MM.1S (cell line): ENCODE measurements at regions not wholly inside any gene's neighbourhood (a gene's known extent, or its start where the extent isn't known, plus 50 kb on each side); places are given as distances from the start of the nearest gene placed in this dataset.
"Not testable (repeated sequence)": the region's sequence is repeated elsewhere in the genome, so short reads cannot be mapped to it uniquely, and the experiment has no call there.

ENCODE experiments used
- DNase-seq: peaks from one replicate; pipeline ENCODE4 v3.0.0-alpha.2; 2015
- H2AFZ ChIP-seq: fragments of 300-600 bp; sonication (generic); 2 replicates; pipeline ENCODE4 v1.6.0; 2016; ENCODE audit warnings: antibody characterized with exemption, low read length
- H3F3A ChIP-seq: fragments of 300-600 bp; sonication (generic); 2 replicates; pipeline ENCODE4 v1.6.1; 2016; ENCODE audit warnings: mild to moderate bottlenecking, antibody characterized with exemption, low read length, moderate library complexity, mixed read lengths; ENCODE audit not compliant: insufficient read depth
- H3K27ac ChIP-seq: fragments of 300-600 bp; sonication (generic); 2 replicates; pipeline ENCODE4 v1.5.1; 2016; ENCODE audit warnings: mild to moderate bottlenecking, low read length
- H3K27me3 ChIP-seq: fragments of 300-600 bp; sonication (generic); replicated peaks from 2 replicates; pipeline ENCODE4 v1.6.0; 2016; ENCODE audit warnings: low read length; ENCODE audit not compliant: insufficient read depth
- H3K36me3 ChIP-seq: fragments of 300-600 bp; sonication (generic); replicated peaks from 2 replicates; pipeline ENCODE4 v1.6.1; 2016; ENCODE audit warnings: mild to moderate bottlenecking, low read length, mixed read lengths; ENCODE audit not compliant: insufficient read depth
- H3K4me1 ChIP-seq: fragments of 300-600 bp; sonication (generic); 2 replicates; pipeline ENCODE4 v1.6.1; 2016; ENCODE audit warnings: low read length, mixed read lengths
- H3K4me2 ChIP-seq: fragments of 300-600 bp; sonication (generic); 2 replicates; pipeline ENCODE4 v1.6.0; 2016; ENCODE audit warnings: low read depth, low read length
- H3K4me3 ChIP-seq: fragments of 300-600 bp; sonication (generic); 2 replicates; pipeline ENCODE4 v1.5.1; 2016; ENCODE audit warnings: low read length, mixed read lengths
- H3K79me2 ChIP-seq: fragments of 300-600 bp; sonication (generic); 2 replicates; pipeline ENCODE4 v1.6.1; 2016; ENCODE audit warnings: mixed run types, low read length, mixed read lengths
- H3K9ac ChIP-seq: fragments of 300-600 bp; sonication (generic); 2 replicates; pipeline ENCODE4 v1.6.1; 2016; ENCODE audit warnings: low read length, mixed read lengths
- H3K9me2 ChIP-seq: fragments of 300-600 bp; sonication (generic); replicated peaks from 2 replicates; pipeline ENCODE4 v1.6.1; 2016; ENCODE audit warnings: mild to moderate bottlenecking, low read length, mixed read lengths; ENCODE audit not compliant: insufficient read depth
- H3K9me3 ChIP-seq: fragments of 300-600 bp; sonication (generic); replicated peaks from 2 replicates; pipeline ENCODE4 v1.6.1; 2016; ENCODE audit warnings: mild to moderate bottlenecking, low read length, mixed read lengths; ENCODE audit not compliant: insufficient read depth
- H4K20me1 ChIP-seq: fragments of 300-600 bp; sonication (generic); 2 replicates; pipeline ENCODE4 v1.6.1; 2016; ENCODE audit warnings: mild to moderate bottlenecking, low read length, moderate library complexity, mixed read lengths; ENCODE audit not compliant: insufficient read depth
- EZH2 ChIP-seq: fragments of 300-600 bp; sonication (generic); optimal IDR thresholded peaks from 2 replicates; pipeline ENCODE3; 2017; ENCODE audit warnings: low read depth, mild to moderate bottlenecking, antibody characterized with exemption, low read length, mixed read lengths
- EZH2phosphoT487 ChIP-seq: fragments of 300-600 bp; sonication (generic); IDR thresholded peaks from 2 replicates; pipeline ENCODE4 v1.6.1; 2018; ENCODE audit warnings: antibody characterized with exemption, low read length
- TF ChIP-seq, protein P1 (sequence below): fragments of 300-600 bp; sonication (generic); IDR thresholded peaks from 2 replicates; pipeline ENCODE4 v1.5.1; 2016; ENCODE audit warnings: antibody characterized with exemption, low read length, mixed read lengths

DNA sequence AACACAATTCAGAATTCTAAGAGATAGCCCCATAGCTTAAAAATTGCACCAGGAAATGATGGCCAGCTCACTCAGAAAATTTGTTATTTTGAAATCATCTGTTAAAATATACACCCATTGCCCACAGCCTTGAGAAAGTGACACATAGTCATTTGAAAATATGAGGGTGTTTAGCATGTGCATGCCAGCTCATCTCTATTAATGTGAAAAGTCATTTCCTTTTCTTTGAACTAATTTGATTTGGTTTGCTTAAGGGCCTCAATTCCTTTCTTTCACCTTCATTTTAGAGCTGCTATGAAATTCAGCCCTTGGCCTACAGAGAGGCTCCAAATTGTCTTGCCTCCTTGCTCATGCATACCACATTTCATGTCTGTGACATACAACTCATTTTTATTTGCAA lies 241.4 kb downstream of the PHLDA1 start:
- Histone ChIP-seq H3K9me3 (no peaks in the 10 kb centered on the region), H3K4me1 (peaks cover 17% of the 10 kb centered on the region), H3K9ac (no peak overlapping the region), H2AFZ (no peak overlapping the region), H4K20me1 (no peaks in the 10 kb centered on the region), H3K9me2 (no peaks in the 10 kb centered on the region), H3K79me2 (no peaks in the 10 kb centered on the region), H3K4me2 (no peak overlapping the region), H3F3A (no peaks in the 10 kb centered on the region), H3K27ac (no peak overlapping the region), H3K4me3 (no peak overlapping the region), H3K36me3 (no peaks in the 10 kb centered on the region), H3K27me3 (no peaks in the 10 kb centered on the region)
- no peak for DNase-seq
- TF ChIP-seq EZH2phosphoT487 (no peak), EZH2 (no peak)
- TF ChIP-seq, protein P1, sequence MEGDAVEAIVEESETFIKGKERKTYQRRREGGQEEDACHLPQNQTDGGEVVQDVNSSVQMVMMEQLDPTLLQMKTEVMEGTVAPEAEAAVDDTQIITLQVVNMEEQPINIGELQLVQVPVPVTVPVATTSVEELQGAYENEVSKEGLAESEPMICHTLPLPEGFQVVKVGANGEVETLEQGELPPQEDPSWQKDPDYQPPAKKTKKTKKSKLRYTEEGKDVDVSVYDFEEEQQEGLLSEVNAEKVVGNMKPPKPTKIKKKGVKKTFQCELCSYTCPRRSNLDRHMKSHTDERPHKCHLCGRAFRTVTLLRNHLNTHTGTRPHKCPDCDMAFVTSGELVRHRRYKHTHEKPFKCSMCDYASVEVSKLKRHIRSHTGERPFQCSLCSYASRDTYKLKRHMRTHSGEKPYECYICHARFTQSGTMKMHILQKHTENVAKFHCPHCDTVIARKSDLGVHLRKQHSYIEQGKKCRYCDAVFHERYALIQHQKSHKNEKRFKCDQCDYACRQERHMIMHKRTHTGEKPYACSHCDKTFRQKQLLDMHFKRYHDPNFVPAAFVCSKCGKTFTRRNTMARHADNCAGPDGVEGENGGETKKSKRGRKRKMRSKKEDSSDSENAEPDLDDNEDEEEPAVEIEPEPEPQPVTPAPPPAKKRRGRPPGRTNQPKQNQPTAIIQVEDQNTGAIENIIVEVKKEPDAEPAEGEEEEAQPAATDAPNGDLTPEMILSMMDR = no peak

DNA sequence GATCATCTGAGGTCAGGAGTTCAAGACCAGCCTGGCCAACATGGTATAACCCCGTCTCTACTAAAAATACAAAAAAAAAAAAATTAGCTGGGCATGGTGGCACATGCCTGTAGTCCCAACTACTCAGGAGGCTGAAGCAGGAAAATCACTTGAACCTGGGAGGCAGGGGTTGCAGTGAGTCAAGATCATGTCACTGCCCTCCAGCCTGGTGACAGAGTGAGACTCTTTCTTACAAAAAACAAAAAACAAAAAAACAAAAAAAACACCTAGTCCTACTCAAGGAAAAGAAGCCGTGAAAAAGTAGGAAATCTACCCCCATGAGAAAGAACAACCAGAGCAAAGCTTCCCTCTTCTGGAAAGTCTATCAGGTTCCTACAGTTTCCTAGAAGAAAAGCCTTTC lies 244.4 kb downstream of the PHLDA1 start:
- H3F3A ChIP-seq, H3K36me3 ChIP-seq, H3K9ac ChIP-seq, H3K27me3 ChIP-seq, H3K4me2 ChIP-seq, DNase-seq, H3K27ac ChIP-seq, H3K9me3 ChIP-seq, H3K4me3 ChIP-seq, H3K9me2 ChIP-seq, H2AFZ ChIP-seq, H3K79me2 ChIP-seq, H4K20me1 ChIP-seq: not testable (repeated sequence)
- H3K4me1 ChIP-seq = peaks cover 18% of the 10 kb centered on the region

DNA sequence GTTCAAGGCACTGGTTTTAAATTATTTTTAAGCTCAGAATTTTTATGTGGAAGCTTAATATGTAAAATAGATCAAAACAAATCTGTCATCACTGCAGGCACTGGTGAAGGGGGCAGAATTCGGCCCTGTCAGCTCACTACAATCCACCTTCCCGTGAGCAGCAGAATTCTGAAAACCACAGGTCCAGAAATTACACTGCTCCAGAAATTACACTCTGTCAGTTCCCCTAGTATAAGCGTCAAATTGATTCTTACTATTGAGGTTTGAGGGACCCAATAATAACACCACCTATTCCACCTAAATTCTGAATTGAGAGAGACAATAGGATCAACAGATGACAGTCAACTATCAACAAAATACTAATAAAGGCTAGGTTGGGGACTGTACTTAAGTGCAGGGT lies 245.5 kb downstream of the PHLDA1 start:
- no peak overlapping the region for H3K9ac ChIP-seq
- H3K36me3 ChIP-seq = no peaks in the 10 kb centered on the region
- H3K4me1 ChIP-seq = peaks cover 12% of the 10 kb centered on the region
- no peaks in the 10 kb centered on the region for H3K9me3 ChIP-seq
- no peaks in the 10 kb centered on the region for H4K20me1 ChIP-seq
- DNase-seq = no peak
- no peak overlapping the region for H2AFZ ChIP-seq
- H3K27me3 ChIP-seq = no peaks in the 10 kb centered on the region
- no peak overlapping the region for H3K4me3 ChIP-seq
- no peak overlapping the region for H3K4me2 ChIP-seq
- no peaks in the 10 kb centered on the region for H3K79me2 ChIP-seq
- no peaks in the 10 kb centered on the region for H3K9me2 ChIP-seq
- no peaks in the 10 kb centered on the region for H3F3A ChIP-seq
- TF ChIP-seq EZH2 (no peak), EZH2phosphoT487 (no peak)
- TF ChIP-seq, protein P1 = no peak
- H3K27ac ChIP-seq = no peak overlapping the region

- Histone ChIP-seq H3F3A (no peaks in the 10 kb centered on the region), H3K4me1 (peaks cover 12% of the 10 kb centered on the region), H2AFZ (0 out of 2 replicates have a peak overlapping the region, but pooled peaks have one; percentile 19), H4K20me1 (no peaks in the 10 kb centered on the region), H3K36me3 (no peaks in the 10 kb centered on the region), H3K27me3 (no peaks in the 10 kb centered on the region), H3K27ac (peak overlapping the region; percentile 56; the same call in 1 of the 2 replicates), H3K9me2 (no peaks in the 10 kb centered on the region), H3K9ac (no peak overlapping the region), H3K9me3 (no peaks in the 10 kb centered on the region), H3K79me2 (no peaks in the 10 kb centered on the region), H3K4me2 (no peak overlapping the region), H3K4me3 (no peak overlapping the region)
- no peak for TF ChIP-seq EZH2
- peak; percentile 51 for DNase-seq
Observed at GRCh38 chr12:75784591-75784990, 247.0 kb downstream of the PHLDA1 start.
